Osteoblast (primary cell): ENCODE measurements at regions not wholly inside any gene's neighbourhood (a gene's known extent, or its start where the extent isn't known, plus 50 kb on each side); places are given as distances from the start of the nearest gene placed in this dataset.

Experiments
- DNase-seq: peaks from one replicate; pipeline ENCODE4 v3.0.0; 2011; ENCODE audit warnings: low spot score, mixed read lengths; ENCODE audit not compliant: insufficient read length; ENCODE audit errors: missing footprints
- H2AFZ ChIP-seq: 2 replicates; pipeline ENCODE4 v1.6.0; 2011; ENCODE audit warnings: mild to moderate bottlenecking, low read length
- H3K27ac ChIP-seq: 2 replicates; pipeline ENCODE4 v1.5.1; 2011; ENCODE audit warnings: mild to moderate bottlenecking, low read depth, low read length, moderate library complexity
- H3K27me3 ChIP-seq: 2 replicates; pipeline ENCODE4 v1.6.0; 2012; ENCODE audit warnings: mild to moderate bottlenecking, control low read depth, inconsistent platforms, low read length, moderate library complexity; ENCODE audit not compliant: insufficient read depth
- H3K36me3 ChIP-seq: 2 replicates; pipeline ENCODE4 v1.5.1; 2011; ENCODE audit warnings: mild to moderate bottlenecking, low read length, control low read depth, moderate library complexity; ENCODE audit not compliant: insufficient read depth
- H3K4me1 ChIP-seq: 2 replicates; pipeline ENCODE4 v1.5.1; 2011; ENCODE audit warnings: mild to moderate bottlenecking, low read length, control low read depth, moderate library complexity; ENCODE audit not compliant: insufficient read depth
- H3K4me2 ChIP-seq: 2 replicates; pipeline ENCODE4 v1.6.0; 2011; ENCODE audit warnings: mild to moderate bottlenecking, low read length; ENCODE audit not compliant: insufficient read depth
- H3K4me3 ChIP-seq: fragments of 200-600 bp; sonication (generic); 3 replicates; pipeline ENCODE4 v1.5.1; 2012; ENCODE audit warnings: mild to moderate bottlenecking, low read length, inconsistent platforms; ENCODE audit not compliant: insufficient read depth
- H3K79me2 ChIP-seq: 2 replicates; pipeline ENCODE4 v1.6.0; 2012; ENCODE audit warnings: mild to moderate bottlenecking, low read length, control low read depth, inconsistent platforms; ENCODE audit not compliant: insufficient read depth
- H3K9me3 ChIP-seq: 2 replicates; pipeline ENCODE4 v1.5.1; 2011; ENCODE audit warnings: low read depth, low read length, control low read depth
- H4K20me1 ChIP-seq: 2 replicates; pipeline ENCODE4 v1.6.0; 2012; ENCODE audit warnings: mild to moderate bottlenecking, low read length, control low read depth; ENCODE audit not compliant: insufficient read depth
- CTCF ChIP-seq: IDR thresholded peaks from 2 replicates; pipeline ENCODE4 v1.5.1; 2011; ENCODE audit warnings: mild to moderate bottlenecking, low read depth, low read length, moderate library complexity; ENCODE audit errors: extremely low read depth

- DNase-seq, result no peak
- H3K36me3 ChIP-seq, result no peaks in the 10 kb centered on the region
Observed at GRCh38 chr9:78568774-78569173, 271.8 kb downstream of the PSAT1 start.

GRCh38 chr9:78572266-78572665 lies 275.3 kb downstream of the PSAT1 start:
- no peaks in the 10 kb centered on the region for H4K20me1 ChIP-seq
- H3K27me3 ChIP-seq, result no peaks in the 10 kb centered on the region
- no peaks in the 10 kb centered on the region for H3K9me3 ChIP-seq
- H3K4me3 ChIP-seq, result no peak overlapping the region
- no peak overlapping the region for H3K4me2 ChIP-seq
- no peak overlapping the region for H3K27ac ChIP-seq
- no peak for DNase-seq
- H3K4me1 ChIP-seq, result peaks cover 12% of the 10 kb centered on the region
- no peaks in the 10 kb centered on the region for H3K79me2 ChIP-seq
- no peak overlapping the region for H2AFZ ChIP-seq
- H3K36me3 ChIP-seq, result no peaks in the 10 kb centered on the region
- no peak for TF ChIP-seq CTCF

More at GRCh38 chr9:78568774-78569173, 271.8 kb downstream of the PSAT1 start:
- H3K4me2 ChIP-seq, result no peak overlapping the region
- H3K4me1 ChIP-seq, result peaks cover 16% of the 10 kb centered on the region
- no peak for TF ChIP-seq CTCF
- no peaks in the 10 kb centered on the region for H4K20me1 ChIP-seq
- no peak overlapping the region for H3K27ac ChIP-seq
- no peaks in the 10 kb centered on the region for H3K9me3 ChIP-seq
- H2AFZ ChIP-seq, result no peak overlapping the region
- H3K4me3 ChIP-seq, result no peak overlapping the region
- no peaks in the 10 kb centered on the region for H3K79me2 ChIP-seq
- H3K27me3 ChIP-seq, result no peaks in the 10 kb centered on the region

- H3K4me3 ChIP-seq, result no peak overlapping the region
- H4K20me1 ChIP-seq, result no peaks in the 10 kb centered on the region
- no peak overlapping the region for H3K27ac ChIP-seq
- no peak overlapping the region for H2AFZ ChIP-seq
- no peak for DNase-seq
- H3K4me1 ChIP-seq, result peaks cover 7% of the 10 kb centered on the region
- H3K9me3 ChIP-seq, result no peaks in the 10 kb centered on the region
- H3K27me3 ChIP-seq, result no peaks in the 10 kb centered on the region
- no peak overlapping the region for H3K4me2 ChIP-seq
- no peaks in the 10 kb centered on the region for H3K79me2 ChIP-seq
- TF ChIP-seq CTCF, result no peak
- no peaks in the 10 kb centered on the region for H3K36me3 ChIP-seq
Observed at GRCh38 chr9:78573205-78573604, 276.3 kb downstream of the PSAT1 start.

- no peaks in the 10 kb centered on the region for H3K36me3 ChIP-seq
- no peak overlapping the region for H3K4me3 ChIP-seq
- no peak overlapping the region for H3K27ac ChIP-seq
- H3K4me1 ChIP-seq, result peaks cover 7% of the 10 kb centered on the region
- no peak for TF ChIP-seq CTCF
- no peak for DNase-seq
- no peaks in the 10 kb centered on the region for H4K20me1 ChIP-seq
- no peaks in the 10 kb centered on the region for H3K27me3 ChIP-seq
- no peaks in the 10 kb centered on the region for H3K9me3 ChIP-seq
- H2AFZ ChIP-seq, result no peak overlapping the region
- no peak overlapping the region for H3K4me2 ChIP-seq
- no peaks in the 10 kb centered on the region for H3K79me2 ChIP-seq
Observed at GRCh38 chr9:78573669-78574068, 276.7 kb downstream of the PSAT1 start.
